HT1080 (cell line): ENCODE measurements at regions not wholly inside any gene's neighbourhood (a gene's known extent, or its start where the extent isn't known, plus 50 kb on each side); places are given as distances from the start of the nearest gene placed in this dataset.
"Not testable (repeated sequence)": the region's sequence is repeated elsewhere in the genome, so short reads cannot be mapped to it uniquely, and the experiment has no call there.

Experiments
- DNase-seq: peaks from one replicate; pipeline ENCODE4 v3.0.0-alpha.2; 2015; ENCODE audit warnings: low read depth

DNA sequence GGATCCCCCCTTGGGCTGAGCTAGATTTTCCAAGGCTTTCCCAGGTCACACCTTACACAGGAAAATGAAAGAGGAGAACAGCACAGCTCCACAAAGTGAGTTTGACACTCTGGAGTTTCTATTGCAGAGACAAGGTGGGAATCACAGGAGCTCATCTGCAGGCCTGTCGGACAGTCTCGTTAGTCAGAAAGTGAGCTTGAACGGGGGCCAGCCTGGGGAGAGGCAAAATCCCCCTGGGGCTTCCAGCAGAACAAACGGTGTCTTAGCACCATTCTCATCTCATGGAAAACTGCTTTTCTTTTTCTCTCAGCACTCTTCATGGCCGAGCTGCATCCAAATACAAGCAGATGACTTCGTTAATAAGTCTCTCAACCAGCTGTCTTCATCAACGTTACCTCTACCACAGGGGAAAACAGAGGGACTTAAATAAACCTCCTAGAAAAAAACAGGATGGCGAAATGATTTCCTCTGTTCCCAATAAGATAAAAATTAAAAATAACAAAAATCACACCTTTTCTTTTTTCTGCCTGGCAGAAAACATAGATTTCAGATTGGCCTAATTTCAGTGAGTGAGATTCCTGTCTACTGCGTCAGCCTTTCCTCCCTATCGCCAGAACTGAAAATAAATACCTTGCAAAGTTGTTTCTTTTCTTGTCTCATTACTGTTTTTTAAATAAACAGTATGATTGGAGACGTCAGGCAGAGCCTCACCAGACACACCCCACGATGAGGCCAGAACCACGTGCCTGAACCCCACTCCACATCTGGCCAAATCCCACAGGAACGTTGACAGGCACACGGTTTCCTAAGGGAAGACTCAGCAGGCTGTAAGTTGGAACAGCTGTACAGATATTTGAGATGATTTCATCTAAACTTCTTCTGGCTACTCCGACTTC is 219.0 kb downstream of the TTLL2 start:
- no peak for DNase-seq

GRCh38 chr6:167546611-167547327 is 221.9 kb downstream of the TTLL2 start:
- DNase-seq = no peak

DNA sequence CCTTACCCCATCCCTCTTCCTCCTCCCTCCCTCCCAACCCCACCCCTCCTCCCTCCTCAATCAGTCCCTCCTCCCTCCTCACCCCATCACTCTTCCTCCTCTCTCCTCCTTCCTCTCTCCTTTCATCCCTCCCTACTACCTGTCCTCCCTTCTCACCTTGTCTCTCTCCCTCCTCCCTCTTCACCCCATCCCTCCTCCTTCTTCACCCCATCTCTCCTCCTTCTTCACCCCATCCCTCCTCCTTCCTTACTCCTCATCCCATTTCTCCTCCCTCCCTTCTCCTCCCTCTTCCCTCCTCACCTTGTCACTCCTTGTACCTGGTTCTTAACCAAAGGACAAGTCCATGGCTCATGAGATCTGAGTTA is 222.4 kb downstream of the TTLL2 start:
- no peak for DNase-seq

- no peak for DNase-seq
These were observed 222.9 kb downstream of the TTLL2 start for GRCh38 chr6:167547751-167548150.

GRCh38 chr6:167548451-167548850 is 223.6 kb downstream of the TTLL2 start:
- DNase-seq = no peak

GRCh38 chr6:167549213-167549612 is 224.3 kb downstream of the TTLL2 start:
- no peak for DNase-seq

GRCh38 chr6:167550941-167551627 is 226.2 kb downstream of the TTLL2 start:
- no peak for DNase-seq

- no peak for DNase-seq
These were observed 226.9 kb downstream of the TTLL2 start for GRCh38 chr6:167551628-167552257.

DNA sequence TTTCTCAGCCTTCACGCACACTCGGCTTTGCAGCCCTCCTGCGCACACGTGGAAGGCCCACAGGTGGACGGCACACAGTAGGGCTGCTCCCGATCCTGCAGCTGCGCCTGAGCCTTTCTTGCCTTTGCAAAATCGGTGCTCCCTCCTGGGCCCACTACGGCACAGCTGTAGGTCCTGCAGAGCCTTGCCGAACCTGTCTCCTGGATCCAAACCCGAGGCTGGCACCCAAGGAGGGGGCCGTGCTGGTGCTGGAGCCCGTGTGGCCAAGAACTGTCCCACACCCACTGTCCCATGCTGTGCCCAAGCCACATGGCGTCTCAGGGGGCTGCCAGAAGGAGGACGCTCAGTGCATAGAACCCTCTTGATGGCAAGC is 227.4 kb downstream of the TTLL2 start:
- no peak for DNase-seq

DNA sequence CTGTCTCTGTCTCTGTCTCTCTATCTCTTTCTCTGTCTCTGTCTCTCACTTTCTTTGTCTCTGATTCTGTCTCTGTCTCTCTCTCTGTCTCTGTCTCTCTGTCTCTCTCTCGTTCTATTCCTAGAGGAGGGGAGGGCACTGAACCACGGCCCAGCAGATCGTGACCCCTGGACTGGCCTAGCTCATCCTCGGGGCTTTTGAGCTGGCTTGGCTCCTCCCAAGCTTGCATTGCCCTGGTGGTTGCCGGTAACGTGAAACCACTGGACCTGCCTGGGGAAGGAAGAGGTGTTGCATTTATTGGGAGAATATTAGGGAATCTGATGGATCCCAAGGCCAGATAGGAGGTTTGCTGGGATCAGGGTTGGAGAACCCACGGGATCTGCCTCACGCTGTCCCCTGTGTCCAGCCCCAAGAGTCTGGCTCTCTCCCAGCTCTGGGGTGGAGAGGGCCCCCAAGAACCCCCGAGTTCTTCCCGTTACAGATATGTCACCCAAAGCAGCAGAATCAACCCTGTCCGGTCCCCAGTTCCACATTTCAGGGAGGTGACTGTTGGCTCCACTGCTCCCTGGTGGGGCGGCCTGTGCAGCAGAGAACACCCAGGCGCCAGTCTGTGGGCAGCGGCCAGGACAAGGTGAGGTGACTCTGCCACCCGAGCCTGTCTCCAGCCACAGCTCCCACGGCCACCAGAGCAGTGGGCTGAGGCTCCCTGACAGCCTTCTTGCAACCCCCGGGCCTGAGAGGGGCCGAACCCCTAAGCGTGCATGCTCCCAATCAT is 228.3 kb downstream of the TTLL2 start:
- no peak for DNase-seq

DNA sequence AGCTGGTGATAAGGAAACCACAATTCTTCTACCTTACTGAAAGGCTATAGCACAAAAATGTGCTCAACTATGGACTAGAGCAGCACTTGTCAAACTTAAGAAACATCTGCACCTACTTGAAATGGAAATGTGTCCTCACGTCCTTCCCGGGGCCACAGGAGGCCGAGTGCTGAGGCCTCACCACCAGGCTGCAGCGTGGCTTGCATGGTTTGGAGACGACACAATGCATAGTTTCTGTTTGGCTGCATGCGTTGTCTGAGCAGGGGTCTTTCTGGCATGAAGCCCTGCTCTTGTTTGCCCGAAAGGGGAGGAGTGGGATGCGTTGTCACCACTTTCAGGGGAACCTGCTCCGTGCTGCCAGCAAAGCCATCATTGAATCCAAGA is 228.8 kb downstream of the TTLL2 start:
- DNase-seq = no peak

GRCh38 chr6:167554854-167555253 is 230.0 kb downstream of the TTLL2 start:
- no peak for DNase-seq

DNA sequence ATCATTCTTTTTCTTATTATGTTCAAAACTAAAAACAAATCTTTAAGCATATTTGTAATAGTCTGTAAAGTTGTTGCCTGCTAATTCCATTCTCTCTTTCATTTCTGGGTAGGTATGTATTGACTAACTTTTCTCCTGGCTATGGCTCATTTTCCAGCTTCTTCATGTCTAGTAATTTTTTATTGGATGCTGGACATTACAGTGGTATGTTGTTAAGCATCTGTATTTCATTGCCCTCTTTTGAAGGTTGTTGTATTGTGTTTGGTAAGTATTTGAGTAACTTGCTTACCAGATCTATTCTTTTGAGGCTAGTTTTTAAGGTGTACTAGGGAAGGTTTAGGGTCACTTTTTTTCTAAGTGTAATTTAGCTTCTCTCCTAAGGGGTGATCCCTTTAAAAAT is 230.9 kb downstream of the TTLL2 start:
- no peak for DNase-seq

DNA sequence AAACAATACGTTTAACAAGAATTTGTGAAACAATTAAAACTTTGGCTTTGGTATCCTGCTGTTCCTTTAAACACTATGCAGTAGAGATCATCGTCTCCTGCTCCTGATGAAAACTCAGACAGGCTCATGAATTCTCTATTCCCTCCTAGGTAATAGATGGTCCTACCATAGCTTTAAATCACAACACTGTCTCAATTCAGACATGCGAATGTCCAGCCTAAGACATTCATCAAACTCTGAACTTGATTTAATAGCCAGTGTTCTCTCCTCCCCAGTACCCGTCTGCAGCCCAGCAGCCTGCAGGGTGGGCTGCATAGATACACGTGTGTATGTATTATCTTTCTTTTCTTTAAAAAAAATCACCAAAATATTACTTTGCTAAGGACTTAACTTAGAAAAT is 232.8 kb downstream of the TTLL2 start:
- DNase-seq = no peak

DNA sequence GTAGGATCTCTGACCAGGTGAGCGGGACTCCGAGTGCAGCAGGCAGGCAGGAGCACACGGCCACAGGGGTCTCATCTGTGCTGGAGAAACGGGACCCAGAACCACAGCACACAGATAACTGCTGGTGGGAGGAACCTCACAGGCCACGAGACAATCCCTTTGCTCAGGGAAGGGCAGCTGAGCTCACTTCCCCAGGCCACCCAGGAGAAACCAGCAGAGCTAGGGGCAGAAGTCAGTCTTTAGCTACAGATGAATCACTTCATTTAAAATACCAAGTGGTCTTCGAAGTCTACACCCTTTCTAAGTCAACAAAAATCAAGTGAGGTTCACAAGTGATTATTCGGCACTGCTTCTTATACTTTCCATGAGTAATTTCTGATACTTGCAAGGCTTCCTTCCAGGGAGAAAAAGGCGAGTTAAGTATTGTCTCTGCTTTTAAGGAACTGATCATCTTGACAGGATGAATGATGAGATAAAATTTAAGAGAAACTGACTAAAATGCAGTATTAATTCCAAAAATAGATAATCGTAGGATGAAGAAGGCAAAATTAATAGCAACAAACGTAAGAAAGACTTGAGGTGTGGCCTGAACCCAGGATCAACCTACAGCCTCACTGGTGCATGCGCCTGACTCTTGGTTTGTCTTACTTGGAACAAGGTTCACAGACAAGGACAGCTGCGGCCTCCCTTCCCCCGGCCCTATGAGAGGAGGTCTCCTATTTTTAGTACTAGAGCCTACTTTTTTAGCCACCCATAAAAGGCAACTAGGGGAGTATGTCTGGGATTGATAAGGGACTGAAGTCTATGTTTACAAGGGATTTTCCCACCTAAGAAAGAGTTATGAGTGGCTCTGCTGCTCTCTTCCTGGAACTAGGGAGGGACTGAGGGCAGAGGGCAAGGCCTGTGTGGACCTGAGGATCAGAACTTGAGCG is 233.6 kb downstream of the TTLL2 start:
- DNase-seq = no peak

- DNase-seq = no peak
These were observed 235.0 kb downstream of the TTLL2 start for GRCh38 chr6:167559675-167560479.

DNA sequence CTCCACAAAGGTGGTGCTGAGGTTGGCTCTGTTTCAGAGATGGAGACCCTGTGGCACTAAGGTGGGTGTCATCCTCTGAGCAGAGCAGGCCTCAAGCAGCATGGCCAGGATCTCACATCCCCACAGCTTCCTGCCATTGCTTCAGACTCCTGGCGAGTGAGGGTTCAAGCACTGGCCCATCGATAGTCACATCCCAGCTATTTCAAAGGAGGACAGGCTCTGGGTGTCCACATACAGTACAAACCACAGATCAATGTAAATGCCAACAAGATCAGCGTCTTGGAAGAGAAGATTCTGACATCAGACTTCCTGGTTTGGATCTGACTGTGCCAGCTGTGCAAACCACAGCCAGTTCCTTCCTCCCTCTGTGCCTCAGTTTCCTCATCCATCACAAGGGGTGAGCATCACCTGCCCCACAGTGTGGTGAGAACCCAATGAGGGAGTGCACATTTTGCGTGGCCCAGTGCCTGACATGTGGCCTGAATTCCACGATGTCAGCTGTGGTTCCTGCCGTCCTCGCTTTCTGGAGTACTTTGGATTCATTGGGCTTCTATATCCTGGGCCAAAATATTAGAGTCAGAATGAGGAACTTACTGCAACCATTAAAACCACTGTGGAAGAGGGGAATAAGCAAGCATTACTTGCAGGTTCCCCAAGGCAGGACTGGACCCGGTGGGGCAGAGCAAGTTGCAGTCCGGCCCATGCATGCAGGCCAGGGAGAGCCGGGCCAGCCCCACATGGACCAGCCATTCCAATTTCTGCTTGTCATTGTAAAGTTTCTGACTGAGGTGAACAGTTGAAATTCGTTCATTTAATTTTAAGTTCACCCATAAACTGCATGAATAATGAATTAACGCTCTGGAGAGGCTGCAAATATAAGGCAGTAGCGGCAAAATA is 236.0 kb downstream of the TTLL2 start:
- no peak for DNase-seq

GRCh38 chr6:167562862-167563261 is 238.0 kb downstream of the TTLL2 start:
- DNase-seq = not testable (repeated sequence)
